DND-41 (cell line): ENCODE measurements at regions not wholly inside any gene's neighbourhood (a gene's known extent, or its start where the extent isn't known, plus 50 kb on each side); places are given as distances from the start of the nearest gene placed in this dataset.

Source experiments
- CTCF ChIP-seq: IDR thresholded peaks from 2 replicates; pipeline ENCODE4 v1.5.1; 2012; ENCODE audit warnings: borderline replicate concordance, low read length, moderate library complexity, mild to moderate bottlenecking; ENCODE audit not compliant: poor library complexity, severe bottlenecking; ENCODE audit errors: extremely low read depth
- EZH2 ChIP-seq: IDR thresholded peaks from 3 replicates; pipeline ENCODE4 v1.6.1; 2012; ENCODE audit warnings: borderline replicate concordance, low read depth, mild to moderate bottlenecking, moderate library complexity, low read length, inconsistent platforms; ENCODE audit not compliant: severe bottlenecking

DNA sequence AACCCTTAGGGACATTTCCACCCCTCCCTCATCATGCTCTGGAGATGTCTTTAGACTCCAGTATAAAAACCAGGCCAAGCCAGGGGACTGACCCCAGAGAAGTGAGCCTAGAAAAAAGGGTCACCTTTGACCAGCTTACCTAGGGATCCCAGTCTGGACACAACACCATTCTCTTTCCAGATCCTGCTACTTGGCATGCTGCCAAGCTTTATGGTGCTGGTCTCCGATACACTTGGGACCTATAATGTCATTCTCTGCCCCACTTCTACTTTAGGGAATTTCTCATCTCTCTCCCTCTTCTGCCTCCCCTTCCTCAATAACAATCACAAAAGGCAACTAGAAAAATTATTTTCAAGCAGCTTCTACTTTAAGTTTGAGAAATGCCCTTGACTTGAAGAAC is 124.4 kb downstream of the LRRN1 start:
- TF ChIP-seq EZH2: no peak
- TF ChIP-seq CTCF: no peak
